Activated CD4-positive, alpha-beta T cell treated with anti-CD3 and anti-CD28 coated beads for 4 hours (primary cell): ENCODE measurements at regions not wholly inside any gene's neighbourhood (a gene's known extent, or its start where the extent isn't known, plus 50 kb on each side); places are given as distances from the start of the nearest gene placed in this dataset.

Experiments used
- DNase-seq, 2 donors: peaks; one replicate each; pipeline ENCODE4 v3.0.0-alpha.2; 2020

GRCh38 chr1:4509206-4509605 lies 145.2 kb upstream of the AJAP1 start:
- no peak for DNase-seq

GRCh38 chr1:4510276-4510691 lies 144.1 kb upstream of the AJAP1 start:
- no peak for DNase-seq

- no peak for DNase-seq
Measured at GRCh38 chr1:4511374-4511773, 143.0 kb upstream of the AJAP1 start.

GRCh38 chr1:4512636-4513035 lies 141.8 kb upstream of the AJAP1 start:
- no peak for DNase-seq

- DNase-seq: no peak
Measured at GRCh38 chr1:4513685-4514084, 140.7 kb upstream of the AJAP1 start.

- DNase-seq: no peak
Measured at GRCh38 chr1:4515727-4516289, 138.6 kb upstream of the AJAP1 start.

GRCh38 chr1:4516596-4516995 lies 137.8 kb upstream of the AJAP1 start:
- no peak for DNase-seq

GRCh38 chr1:4517186-4517954 lies 137.0 kb upstream of the AJAP1 start:
- no peak for DNase-seq

GRCh38 chr1:4518621-4519020 lies 135.8 kb upstream of the AJAP1 start:
- DNase-seq: no peak

GRCh38 chr1:4519954-4520353 lies 134.5 kb upstream of the AJAP1 start:
- DNase-seq: no peak

GRCh38 chr1:4523551-4523950 lies 130.9 kb upstream of the AJAP1 start:
- no peak for DNase-seq

- no peak for DNase-seq
Measured at GRCh38 chr1:4526747-4527146, 127.7 kb upstream of the AJAP1 start.

GRCh38 chr1:4527819-4528218 lies 126.6 kb upstream of the AJAP1 start:
- DNase-seq: no peak

- no peak for DNase-seq
Measured at GRCh38 chr1:4528590-4528989, 125.8 kb upstream of the AJAP1 start.

GRCh38 chr1:4529446-4530165 lies 124.8 kb upstream of the AJAP1 start:
- DNase-seq: no peak

- no peak for DNase-seq
Measured at GRCh38 chr1:4530166-4530785, 124.1 kb upstream of the AJAP1 start.

- DNase-seq: no peak
Measured at GRCh38 chr1:4531842-4532241, 122.6 kb upstream of the AJAP1 start.

- DNase-seq: no peak
Measured at GRCh38 chr1:4532656-4533055, 121.8 kb upstream of the AJAP1 start.

- no peak for DNase-seq
Measured at GRCh38 chr1:4546911-4547310, 107.5 kb upstream of the AJAP1 start.

- no peak for DNase-seq
Measured at GRCh38 chr1:4549930-4550329, 104.5 kb upstream of the AJAP1 start.

GRCh38 chr1:4550941-4551340 lies 103.5 kb upstream of the AJAP1 start:
- no peak for DNase-seq

GRCh38 chr1:4551706-4552105 lies 102.7 kb upstream of the AJAP1 start:
- DNase-seq: no peak

- no peak for DNase-seq
Measured at GRCh38 chr1:4553761-4554160, 100.6 kb upstream of the AJAP1 start.
